Cardiac muscle cell (in vitro differentiated cells and primary cell): ENCODE measurements at regions not wholly inside any gene's neighbourhood (a gene's known extent, or its start where the extent isn't known, plus 50 kb on each side); places are given as distances from the start of the nearest gene placed in this dataset.

ENCODE experiments used
- DNase-seq, 2 donors: peaks; one replicate each; pipeline versions ENCODE4 v3.0.0 to v3.0.0-alpha.2; 2010 to 2017; ENCODE audit warnings: low read depth in 1 of 2, low spot score in 1 of 2
- H3K27ac ChIP-seq: fragments of 200-600 bp; sonication (generic); 2 replicates; pipeline ENCODE4 v1.5.1; 2016
- H3K27me3 ChIP-seq: fragments of 200-600 bp; sonication (generic); 2 replicates; pipeline ENCODE4 v1.6.0; 2016; ENCODE audit warnings: control low read depth
- H3K36me3 ChIP-seq: fragments of 200-600 bp; sonication (generic); 2 replicates; pipeline ENCODE4 v1.5.1; 2016; ENCODE audit warnings: control low read depth
- H3K4me1 ChIP-seq: fragments of 200-600 bp; sonication (generic); 2 replicates; pipeline ENCODE4 v1.8.1; 2017; ENCODE audit warnings: low read depth, mild to moderate bottlenecking, mixed run types
- H3K4me3 ChIP-seq: fragments of 200-600 bp; sonication (generic); 2 replicates; pipeline ENCODE4 v1.5.1; 2016; ENCODE audit warnings: mild to moderate bottlenecking
- H3K9me3 ChIP-seq: fragments of 200-600 bp; sonication (generic); 2 replicates; pipeline ENCODE4 v1.5.1; 2017; ENCODE audit warnings: low read depth, mild to moderate bottlenecking, control low read depth
- CTCF ChIP-seq: IDR thresholded peaks from 2 replicates; pipeline ENCODE4 v1.5.1; 2012; ENCODE audit warnings: low read depth, mild to moderate bottlenecking, low read length

GRCh38 chr20:56867128-56867527 lies 238.0 kb downstream of the TFAP2C start:
- no peak overlapping the region for H3K27ac ChIP-seq
- H3K4me3 ChIP-seq: no peak overlapping the region
- peaks cover 3% of the 10 kb centered on the region for H3K27me3 ChIP-seq
- TF ChIP-seq CTCF: no peak
- no peaks in the 10 kb centered on the region for H3K36me3 ChIP-seq
- no peak for DNase-seq
- no peaks in the 10 kb centered on the region for H3K9me3 ChIP-seq
- no peaks in the 10 kb centered on the region for H3K4me1 ChIP-seq

- TF ChIP-seq CTCF: no peak
- peaks cover 3% of the 10 kb centered on the region for H3K27me3 ChIP-seq
- no peak overlapping the region for H3K27ac ChIP-seq
- no peak for DNase-seq
- no peak overlapping the region for H3K4me3 ChIP-seq
- no peaks in the 10 kb centered on the region for H3K9me3 ChIP-seq
- no peaks in the 10 kb centered on the region for H3K36me3 ChIP-seq
- no peaks in the 10 kb centered on the region for H3K4me1 ChIP-seq
Measured at GRCh38 chr20:56868746-56869145, 239.6 kb downstream of the TFAP2C start.

- Histone ChIP-seq H3K36me3 (no peaks in the 10 kb centered on the region), H3K4me3 (no peak overlapping the region), H3K4me1 (no peaks in the 10 kb centered on the region), H3K9me3 (no peaks in the 10 kb centered on the region), H3K27ac (no peak overlapping the region), H3K27me3 (no peaks in the 10 kb centered on the region)
- TF ChIP-seq CTCF: no peak
- no peak for DNase-seq
Measured at GRCh38 chr20:56870271-56870670, 241.2 kb downstream of the TFAP2C start.

- Histone ChIP-seq H3K9me3 (no peaks in the 10 kb centered on the region), H3K36me3 (no peaks in the 10 kb centered on the region), H3K27ac (no peak overlapping the region), H3K4me1 (no peaks in the 10 kb centered on the region), H3K4me3 (no peak overlapping the region), H3K27me3 (no peaks in the 10 kb centered on the region)
- no peak for DNase-seq
- no peak for TF ChIP-seq CTCF
Measured at GRCh38 chr20:56871691-56872090, 242.6 kb downstream of the TFAP2C start.

- no peaks in the 10 kb centered on the region for H3K27me3 ChIP-seq
- DNase-seq: no peak
- H3K9me3 ChIP-seq: no peaks in the 10 kb centered on the region
- H3K4me3 ChIP-seq: no peak overlapping the region
- no peaks in the 10 kb centered on the region for H3K4me1 ChIP-seq
- TF ChIP-seq CTCF: no peak
- no peaks in the 10 kb centered on the region for H3K36me3 ChIP-seq
- no peak overlapping the region for H3K27ac ChIP-seq
Measured at GRCh38 chr20:56872620-56873458, 243.7 kb downstream of the TFAP2C start.
